GM18861 (cell line): ENCODE measurements at regions not wholly inside any gene's neighbourhood (a gene's known extent, or its start where the extent isn't known, plus 50 kb on each side); places are given as distances from the start of the nearest gene placed in this dataset.

ENCODE experiments used
- ATAC-seq: cut with Tn5 transposase; IDR thresholded peaks from one replicate; pipeline ENCODE4 v1.9.1; 2021; ENCODE audit not compliant: unreplicated experiment

DNA sequence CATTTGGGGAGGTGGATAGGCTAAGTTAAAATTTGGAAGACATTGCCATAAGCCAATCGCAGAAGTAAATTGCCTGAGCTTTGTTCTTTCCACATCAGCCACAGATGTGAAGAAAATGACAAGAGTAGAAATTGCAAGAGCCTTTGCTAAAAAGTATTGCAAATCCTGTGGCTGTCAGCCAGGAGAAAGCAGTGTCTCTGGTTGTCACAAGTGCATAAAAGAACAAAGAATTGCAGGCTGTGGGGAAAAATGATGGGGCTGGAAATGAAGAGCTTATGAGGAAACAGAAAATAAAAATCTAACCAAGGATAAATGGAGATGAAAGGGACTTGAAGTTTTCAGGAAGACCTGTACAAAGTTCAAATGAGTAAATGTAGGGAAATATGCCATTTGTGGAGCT, 344.8 kb downstream of the CSNK1G3 start:
- no peak for ATAC-seq

GRCh38 chr5:123855609-123856008, 343.6 kb downstream of the CSNK1G3 start:
- ATAC-seq, result no peak

DNA sequence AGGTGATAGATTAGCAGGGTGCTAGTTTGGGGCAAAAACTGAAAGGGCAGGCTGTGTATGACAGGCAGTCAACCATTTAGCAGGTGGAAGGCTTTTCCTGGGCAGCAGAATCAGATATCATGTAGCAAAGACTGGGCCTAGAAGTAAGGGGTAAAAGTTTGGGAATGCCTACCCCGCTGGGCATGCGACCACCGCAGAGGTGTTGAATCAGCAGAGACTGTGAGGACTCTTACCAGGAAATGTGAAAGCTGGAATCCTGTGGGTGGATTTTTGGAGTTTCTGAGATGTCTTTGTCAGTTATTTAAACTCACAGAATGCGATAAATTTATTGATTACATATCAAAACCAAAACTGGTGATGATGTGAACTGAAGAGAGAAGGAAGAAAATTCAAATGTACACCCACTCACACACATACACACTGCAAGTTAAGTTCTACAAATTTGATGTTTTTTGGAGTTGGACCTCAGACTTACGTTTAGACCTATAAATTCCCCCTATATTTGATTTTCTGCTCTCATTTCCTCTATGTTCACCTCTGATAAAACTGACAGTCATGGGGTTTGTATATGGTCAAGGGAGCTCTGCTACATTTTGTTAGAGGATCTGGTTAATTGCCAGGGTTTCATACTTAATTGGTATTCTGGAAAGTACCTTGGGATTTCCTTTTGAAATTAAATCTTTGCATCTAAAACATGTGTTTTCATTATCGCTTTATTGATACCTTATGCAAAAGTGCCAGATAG, 333.6 kb downstream of the CSNK1G3 start:
- ATAC-seq, result no peak

GRCh38 chr5:123844873-123845272, 332.9 kb downstream of the CSNK1G3 start:
- no peak for ATAC-seq

DNA sequence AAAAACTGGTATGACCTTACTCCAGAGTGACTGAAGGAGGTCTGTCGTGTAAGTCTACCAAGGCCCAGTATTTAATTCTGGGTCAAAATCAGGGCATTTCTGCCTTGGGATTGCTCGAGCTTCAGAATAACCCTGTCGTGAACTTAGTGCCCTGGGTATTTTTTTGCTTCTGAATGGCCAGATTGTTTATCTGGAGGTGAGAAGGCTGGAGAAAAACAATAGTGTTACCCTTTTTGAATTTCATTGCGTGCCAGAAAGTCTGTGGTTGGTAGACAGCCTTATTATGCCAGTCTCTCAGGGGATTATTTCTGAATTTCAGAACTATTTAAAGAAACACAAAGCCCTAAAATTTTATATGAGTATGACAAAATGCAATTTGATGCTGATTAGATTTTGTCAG, 323.4 kb downstream of the CSNK1G3 start:
- no peak for ATAC-seq

DNA sequence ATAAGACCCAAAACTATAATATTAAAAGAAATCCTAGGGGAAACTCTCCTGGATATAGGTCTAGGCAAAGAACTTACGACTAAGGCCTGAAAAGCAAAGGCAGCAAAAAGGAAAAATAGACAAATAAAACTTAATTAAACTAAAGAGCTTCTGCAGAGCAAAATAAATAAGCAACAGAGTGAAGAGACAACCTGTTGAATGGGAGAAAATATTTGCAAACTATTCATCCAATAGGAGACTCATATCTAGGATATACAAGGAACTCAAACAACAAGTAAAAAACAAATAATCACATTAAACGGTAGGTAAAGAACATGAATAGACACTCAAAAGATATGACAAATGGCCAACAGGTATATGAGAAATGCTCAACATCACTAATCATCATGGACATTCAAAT, 318.6 kb downstream of the CSNK1G3 start:
- ATAC-seq, result no peak

GRCh38 chr5:123827811-123828210, 315.8 kb downstream of the CSNK1G3 start:
- ATAC-seq, result no peak

DNA sequence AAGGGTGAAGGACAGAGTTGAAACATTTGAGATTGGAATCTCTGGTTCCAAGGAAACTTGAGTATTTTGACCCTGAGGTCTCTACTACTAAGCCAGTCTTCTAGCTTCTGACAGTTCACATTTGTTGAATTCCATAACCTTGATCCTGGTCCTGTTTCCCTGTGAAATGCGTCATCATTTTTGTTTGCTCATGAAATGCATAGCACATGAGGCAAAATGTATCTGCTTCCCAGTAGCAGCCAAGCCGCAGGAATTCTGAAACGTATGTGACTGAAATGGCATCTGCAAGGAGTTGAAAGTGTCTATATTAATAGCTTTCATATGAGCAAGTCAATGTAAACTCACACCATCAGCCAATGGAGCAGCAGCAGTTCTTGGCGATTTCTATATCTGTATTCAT, 307.9 kb downstream of the CSNK1G3 start:
- no peak for ATAC-seq

DNA sequence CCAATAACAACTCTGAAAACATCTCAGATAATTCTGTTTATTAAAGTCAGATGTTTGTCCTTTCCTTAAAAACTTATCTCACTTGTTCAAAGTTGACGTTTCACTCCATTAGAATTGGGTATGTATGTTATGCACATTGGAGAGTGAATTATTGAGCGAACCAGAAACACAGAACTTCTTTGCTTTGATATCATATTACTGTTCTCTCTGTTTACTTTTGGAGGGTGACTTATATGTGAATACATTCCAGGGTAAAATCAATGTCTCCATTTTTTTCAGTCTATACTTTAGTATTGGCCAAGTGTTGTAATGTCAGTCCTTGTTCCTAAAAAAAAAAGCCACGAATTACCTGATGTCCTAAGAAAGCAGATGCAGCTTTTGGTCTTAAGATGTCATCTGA, 307.4 kb downstream of the CSNK1G3 start:
- ATAC-seq, result no peak

DNA sequence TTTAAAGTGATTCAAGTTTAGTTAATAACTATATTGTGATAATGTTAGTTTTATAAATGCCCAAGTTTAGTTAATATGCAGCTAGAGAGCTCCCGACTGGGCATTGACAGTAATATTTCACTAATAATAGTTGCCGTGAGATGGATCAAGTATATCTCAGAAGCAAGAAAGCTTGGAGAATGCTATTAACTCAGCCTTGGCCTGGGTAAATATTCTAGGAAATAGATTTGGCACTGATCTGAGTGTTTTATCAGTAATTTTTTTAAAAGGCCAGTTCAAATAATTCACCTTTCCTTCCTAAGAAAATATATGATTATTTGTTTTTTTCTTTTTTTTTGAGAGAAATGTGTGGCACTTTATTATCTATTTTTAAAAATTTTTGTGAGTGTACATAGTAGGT, 305.3 kb downstream of the CSNK1G3 start:
- ATAC-seq, result no peak

DNA sequence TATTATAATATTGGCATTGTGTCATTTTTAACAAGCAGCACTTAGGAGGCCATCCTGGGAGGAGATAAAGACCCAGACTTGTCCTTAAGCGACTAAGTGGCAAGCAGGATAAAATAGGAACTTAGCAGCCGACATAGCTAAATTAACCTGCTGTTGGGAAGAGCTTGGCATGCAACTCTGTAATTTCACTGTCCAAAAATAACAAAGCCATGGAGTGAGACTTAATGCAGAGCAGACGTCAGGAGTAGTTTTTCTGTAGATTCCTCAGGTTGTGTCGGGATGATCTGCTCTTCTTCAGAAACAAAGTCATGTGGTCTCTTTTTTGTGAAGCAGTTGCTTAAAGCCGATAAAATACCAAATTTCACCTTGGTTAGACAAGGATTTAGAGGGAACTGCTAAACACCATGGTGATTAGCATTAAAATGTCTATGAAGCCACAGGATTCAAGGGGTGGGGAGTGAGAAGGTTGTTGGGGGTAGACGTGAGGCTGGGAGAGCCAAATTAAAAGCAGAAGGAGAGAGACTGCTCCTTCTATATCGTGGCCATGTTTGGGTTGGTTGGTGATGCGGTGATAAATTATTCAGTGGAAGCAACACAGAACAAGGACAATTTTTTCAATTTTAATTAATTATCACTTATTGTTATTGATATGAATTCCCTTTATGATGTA, 303.0 kb downstream of the CSNK1G3 start:
- no peak for ATAC-seq

DNA sequence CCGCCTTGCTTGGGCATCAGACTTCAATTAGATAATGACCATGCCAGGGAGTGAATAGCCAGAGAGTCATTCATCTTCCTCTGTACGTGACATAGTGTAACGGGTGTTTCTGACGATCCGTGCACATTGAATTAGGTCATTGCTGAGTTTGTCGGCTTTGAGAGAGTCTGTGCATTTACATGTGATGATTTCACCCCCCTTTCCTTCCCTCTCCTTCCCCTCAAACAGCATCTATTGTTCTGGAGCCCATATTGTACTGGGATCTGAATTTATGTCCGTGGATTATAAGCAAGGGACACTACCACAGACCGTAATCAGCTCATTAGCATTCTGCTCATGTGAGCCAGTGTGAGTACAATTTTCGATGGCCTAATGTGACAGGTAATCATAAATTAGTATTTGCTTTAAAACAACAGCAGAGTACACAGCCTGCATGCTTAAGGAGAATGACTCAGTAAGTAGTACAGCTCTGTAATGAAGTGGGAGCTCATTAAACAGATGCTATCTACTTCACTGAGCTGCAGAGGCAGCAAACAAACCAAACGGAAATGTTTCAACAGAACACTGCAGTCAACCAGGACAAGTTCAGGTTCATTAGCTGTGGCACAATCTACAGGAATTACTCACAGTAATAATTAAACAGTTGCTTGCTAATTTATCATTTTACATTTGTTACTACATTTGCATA, 302.1 kb downstream of the CSNK1G3 start:
- ATAC-seq, result peak; percentile 58

- no peak for ATAC-seq
These were observed 301.3 kb downstream of the CSNK1G3 start for GRCh38 chr5:123813264-123813663.

DNA sequence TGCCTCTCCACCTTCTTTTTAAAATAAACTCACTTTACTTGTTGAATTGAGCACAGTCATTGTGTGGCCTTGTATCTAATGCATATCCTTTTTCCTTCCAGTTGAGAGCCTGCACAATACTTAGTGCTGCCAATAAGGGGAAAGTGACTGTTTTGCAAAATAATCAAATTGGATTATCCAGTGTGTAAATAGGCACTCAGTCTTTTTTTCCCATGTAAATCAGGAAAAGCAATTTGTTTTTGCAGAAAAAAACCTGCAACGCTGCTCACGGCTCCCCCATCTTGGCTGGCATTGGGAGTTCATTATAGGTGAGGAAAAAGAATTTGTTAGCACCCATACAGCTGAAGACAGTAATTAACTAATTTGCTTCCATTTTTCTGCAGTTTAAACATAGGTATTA, 299.9 kb downstream of the CSNK1G3 start:
- ATAC-seq, result no peak

GRCh38 chr5:123810746-123811340, 298.9 kb downstream of the CSNK1G3 start:
- no peak for ATAC-seq

DNA sequence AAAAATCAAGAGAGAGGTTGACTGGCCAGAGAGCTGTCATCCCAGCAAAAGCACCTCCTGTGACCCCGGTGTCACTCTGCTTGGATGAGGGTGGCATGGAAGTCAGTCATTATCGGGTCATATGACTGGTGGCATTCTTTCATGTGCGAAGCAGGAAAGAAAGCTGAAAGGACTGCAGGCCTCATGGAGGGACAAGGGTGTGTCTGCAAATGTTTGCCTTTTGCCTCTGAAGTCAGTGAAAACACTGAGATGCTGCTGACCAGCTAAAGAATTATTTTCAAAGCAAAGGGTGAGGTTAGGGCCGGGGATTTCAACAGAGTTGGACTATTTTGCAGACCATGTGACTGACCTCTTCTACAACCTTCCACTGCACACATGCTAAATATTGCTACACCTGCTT, 298.3 kb downstream of the CSNK1G3 start:
- ATAC-seq, result no peak

GRCh38 chr5:123809594-123810221, 297.7 kb downstream of the CSNK1G3 start:
- ATAC-seq, result no peak

DNA sequence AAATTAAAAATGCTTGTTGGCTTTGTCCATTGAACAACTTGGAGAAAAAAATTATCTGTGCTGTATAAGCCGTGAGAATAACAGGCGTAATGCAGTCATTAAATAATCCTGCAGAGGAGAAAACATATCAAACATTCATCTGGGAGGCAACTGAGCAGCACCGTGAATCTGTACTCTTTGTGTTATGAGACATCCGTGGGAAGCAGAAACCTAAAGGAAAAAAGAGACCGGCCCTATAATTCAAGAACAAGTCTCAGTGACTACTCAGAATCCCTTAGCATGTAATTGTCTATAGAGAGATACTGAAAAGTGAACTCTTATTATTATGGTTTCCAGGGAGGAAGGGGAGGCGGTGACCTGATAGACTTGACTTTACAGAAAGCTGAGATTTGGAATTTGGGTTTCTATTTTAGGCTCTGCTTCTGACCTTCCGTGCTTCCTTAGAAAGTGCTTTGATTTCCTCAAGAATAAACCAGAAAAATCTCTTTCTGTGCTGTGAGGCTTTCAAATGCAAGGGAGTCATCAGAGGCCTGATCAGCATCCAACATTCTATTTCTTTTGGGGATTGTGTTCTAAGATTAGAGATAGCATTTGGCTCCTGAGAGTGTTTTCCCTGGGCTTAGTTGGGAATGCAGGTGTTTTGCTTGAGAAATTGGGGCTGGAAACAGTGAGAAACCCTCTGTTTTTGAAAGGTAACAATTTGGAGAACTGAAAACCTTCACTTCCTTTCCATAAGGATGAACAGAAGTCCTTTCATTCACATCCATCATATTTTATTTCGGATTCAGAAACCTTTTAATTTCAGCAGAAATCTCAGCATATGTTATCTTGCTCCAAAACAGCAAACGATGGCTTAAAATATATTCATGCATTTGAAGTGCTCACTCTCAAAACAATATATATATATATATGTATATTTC, 296.7 kb downstream of the CSNK1G3 start:
- ATAC-seq, result no peak

DNA sequence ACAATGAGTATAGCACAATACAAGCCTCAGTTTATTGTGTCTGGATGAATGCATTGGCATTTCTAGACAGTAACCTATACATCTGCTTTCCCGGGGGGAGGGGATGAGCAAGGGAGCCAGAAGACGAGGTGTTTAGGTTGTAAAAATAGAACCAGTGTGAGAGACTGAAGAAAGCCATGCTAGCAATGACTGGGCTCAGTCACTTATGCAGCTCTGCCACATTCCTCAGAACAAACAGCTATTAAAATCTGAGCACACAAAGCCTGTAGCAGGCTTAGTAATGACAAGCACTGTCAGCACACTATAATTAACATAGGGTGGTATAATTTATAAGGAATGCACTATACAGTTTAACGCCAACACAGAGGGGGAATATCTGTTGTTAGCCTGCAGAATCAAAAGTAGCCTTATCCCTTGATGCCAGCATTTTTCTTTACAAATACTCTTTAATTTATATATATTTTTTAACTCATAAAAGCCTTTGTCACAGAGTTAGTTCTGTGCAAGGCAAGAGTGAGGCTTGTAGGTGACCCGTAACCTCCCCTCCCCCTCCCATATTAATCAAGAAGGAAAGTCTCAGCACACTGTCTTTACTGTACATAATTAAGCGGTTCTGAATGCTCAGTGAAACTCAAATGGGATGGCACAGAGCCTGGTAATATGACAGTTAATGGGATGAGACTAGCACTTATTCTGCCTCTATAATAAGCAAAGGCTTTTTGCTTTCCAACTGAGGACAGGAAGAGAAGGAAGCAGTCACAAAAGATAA, 295.4 kb downstream of the CSNK1G3 start:
- no peak for ATAC-seq

DNA sequence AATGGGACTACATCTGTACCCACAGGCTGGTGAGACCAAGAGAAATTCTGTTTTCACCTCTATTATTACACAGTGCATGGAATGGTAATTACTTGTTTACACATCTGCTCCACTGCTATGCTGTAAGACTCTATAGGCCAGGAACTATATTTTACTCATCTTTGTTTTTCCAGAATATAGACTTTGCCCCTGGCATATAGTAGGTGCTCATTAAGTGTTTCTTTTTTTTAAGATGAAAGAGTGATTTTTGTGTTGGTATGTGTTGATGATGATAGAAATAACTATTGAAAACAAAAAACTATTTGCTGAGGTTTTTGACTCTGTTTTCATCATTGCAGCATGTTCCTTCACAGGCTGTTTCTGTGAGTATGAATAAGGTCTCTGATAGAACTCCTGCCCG, 294.7 kb downstream of the CSNK1G3 start:
- no peak for ATAC-seq
